RKO (cell line): ENCODE measurements at regions not wholly inside any gene's neighbourhood (a gene's known extent, or its start where the extent isn't known, plus 50 kb on each side); places are given as distances from the start of the nearest gene placed in this dataset.
"Not testable (repeated sequence)": the region's sequence is repeated elsewhere in the genome, so short reads cannot be mapped to it uniquely, and the experiment has no call there.

Experiments used
- DNase-seq: peaks from one replicate; pipeline ENCODE4 v3.0.0-alpha.2; 2016; ENCODE audit warnings: low spot score

DNA sequence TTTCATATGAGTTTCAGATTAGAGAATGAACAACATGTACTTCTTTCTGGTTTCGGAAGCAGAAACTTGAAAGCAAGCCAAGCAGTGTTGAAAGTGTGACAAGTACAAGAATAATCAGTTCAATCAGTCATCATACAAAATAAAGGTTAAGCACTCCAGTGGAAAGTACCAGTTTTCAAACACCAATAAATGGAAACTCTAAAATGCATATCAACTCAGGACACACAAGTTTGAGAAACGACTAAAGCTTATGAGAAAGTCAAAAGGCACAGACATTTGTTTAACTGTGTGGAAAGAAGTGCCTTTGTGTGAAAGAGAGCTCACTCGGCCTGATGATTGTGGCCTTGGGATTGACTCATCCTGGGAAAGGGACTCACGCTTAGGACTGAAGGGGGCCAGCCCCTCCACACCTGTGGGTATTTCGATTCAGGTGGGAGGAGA lies 60.6 kb upstream of the AKR1C1 start:
- no peak for DNase-seq

DNA sequence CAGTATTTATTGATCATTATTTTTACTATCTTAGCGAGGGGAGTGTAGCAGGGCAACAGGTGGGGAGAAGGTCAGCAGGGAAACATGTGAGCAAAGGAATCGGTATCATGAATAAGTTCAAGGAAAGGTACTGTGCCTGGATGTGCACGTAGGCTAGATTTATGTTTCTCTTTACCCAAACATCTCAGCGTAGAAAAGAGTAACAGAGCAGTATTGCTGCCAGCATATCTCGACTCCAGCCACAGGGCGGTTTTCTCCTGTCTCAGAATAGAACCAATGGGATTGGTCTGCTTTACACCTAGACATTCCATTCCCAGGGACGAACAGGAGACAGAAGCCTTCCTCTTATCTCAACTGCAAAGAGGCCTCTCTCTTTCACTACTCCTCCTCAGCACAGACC lies 60.1 kb upstream of the AKR1C1 start:
- not testable (repeated sequence) for DNase-seq

DNA sequence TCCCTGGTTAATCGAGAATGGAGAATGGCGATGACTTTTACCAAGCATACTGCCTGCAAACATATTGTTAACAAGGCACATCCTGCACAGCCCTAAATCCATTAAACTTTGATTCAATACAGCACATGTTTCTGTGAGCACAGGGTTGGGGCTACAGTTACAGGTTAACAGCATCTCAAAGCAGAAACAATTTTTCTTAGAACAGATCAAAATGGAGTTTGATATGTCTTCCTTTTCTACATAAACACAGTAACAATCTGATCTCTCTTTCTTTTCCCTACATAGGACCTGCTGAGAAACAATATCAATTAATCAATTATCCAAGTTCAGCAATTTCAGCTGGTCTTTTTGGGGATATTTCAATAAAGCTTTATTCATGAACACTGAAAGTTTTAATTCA lies 59.5 kb upstream of the AKR1C1 start:
- not testable (repeated sequence) for DNase-seq

DNA sequence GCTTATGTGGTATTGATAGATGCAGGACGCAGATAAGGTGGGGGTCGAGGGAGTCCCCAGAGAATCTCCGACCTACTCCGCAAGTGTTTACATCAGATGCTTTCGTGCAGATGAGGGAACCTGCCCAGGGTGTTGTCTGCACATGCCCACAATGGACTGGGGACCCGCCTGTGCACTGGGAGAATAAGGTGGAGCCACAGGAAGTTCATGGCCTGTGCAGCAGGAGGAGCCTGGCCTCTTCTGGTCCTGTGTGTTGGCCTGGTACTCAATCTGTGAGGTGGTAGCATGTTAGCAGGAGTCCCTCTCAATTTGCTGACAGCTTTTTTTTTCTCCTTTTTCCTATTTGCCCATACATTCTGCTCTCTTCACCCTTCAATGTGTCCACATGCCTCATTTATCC lies 54.1 kb upstream of the AKR1C1 start:
- peak; percentile 6 for DNase-seq
